ENCODE measurements at regions not wholly inside any gene's neighbourhood (a gene's known extent, or its start where the extent isn't known, plus 50 kb on each side); places are given as distances from the start of the nearest gene placed in this dataset.

GRCh38 chr11:80424012-80424695 lies 983.3 kb upstream of the TENM4 start:
- TF ChIP-seq CTCF (IDR thresholded peaks at IDR 0.05) (no peak), POLR2A (IDR thresholded peaks at IDR 0.05) (no peak)
